Fibroblast of the conjunctiva (primary cell): ENCODE measurements at regions not wholly inside any gene's neighbourhood (a gene's known extent, or its start where the extent isn't known, plus 50 kb on each side); places are given as distances from the start of the nearest gene placed in this dataset.
"Not testable (repeated sequence)": the region's sequence is repeated elsewhere in the genome, so short reads cannot be mapped to it uniquely, and the experiment has no call there.

Source experiments
- DNase-seq: peaks from one replicate; pipeline ENCODE4 v3.0.0-alpha.2; 2010; ENCODE audit warnings: low read depth

- no peak for DNase-seq
Observed at GRCh38 chr10:53430974-53431373, 658.4 kb upstream of the MBL2 start.

DNA sequence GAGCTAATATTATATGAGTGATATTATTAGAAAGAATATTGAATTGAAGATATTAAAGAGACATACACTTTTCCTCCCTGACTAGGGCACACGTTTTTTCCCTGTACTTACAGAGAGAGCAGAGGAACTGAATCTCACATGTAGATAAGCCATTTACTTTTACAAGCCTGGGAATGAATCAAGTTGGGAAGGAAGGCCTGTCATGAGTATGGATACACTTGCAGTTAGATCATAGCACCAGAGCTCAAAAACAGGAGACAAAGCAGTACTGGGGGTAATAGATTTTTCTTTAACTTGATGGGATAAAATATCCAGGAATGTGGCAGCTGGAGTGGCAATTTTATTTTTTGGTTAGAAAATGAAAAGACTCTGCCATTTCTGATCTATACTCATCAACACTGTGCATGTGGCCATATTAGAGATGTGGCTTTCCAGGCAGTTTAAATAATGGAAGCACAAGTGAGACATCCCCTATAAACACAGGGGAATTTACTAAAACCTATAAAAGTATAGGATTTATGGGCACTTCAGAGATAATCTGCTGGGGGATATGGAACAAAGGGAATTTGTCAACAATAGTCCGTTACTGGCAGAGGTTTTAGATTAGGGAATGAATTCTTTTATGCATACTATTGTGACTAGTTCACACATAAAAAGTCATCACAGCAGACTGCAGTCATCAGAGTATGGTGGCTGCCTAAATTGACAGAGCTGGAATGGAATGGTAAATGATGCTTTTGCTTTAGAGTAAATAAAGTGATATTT lies 657.7 kb upstream of the MBL2 start:
- DNase-seq, result no peak

DNA sequence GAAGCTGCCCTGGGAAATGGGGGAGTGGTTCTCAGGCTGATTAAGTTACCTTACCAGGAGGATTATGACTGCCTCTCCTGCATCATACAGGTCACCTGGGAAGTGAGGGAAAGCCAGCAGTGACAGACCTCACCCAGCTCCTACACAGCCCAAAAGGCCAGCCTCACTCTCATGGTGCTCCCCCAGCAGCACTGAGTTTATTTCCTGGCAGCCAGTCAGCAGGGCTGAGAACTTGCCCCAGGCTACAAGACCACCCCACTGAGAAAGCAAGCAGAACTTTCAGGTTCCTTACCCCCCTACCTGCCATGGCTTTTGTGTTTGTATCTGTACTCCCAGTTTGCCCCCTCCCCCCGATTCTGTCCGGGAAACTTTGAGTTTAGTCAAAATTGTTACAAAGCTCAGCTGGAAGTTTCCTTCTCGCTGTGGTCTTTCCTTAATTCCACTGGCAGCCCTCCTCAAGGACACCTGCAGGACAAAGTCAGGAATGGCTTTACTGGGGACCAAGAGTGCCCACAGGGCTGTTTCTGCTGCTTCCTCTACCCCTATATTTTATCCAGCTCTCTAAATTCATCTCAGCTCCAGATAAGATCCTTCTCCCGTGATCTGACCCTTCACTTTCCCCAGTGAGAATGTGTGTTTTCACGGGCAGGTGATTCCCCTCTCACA lies 649.8 kb upstream of the MBL2 start:
- no peak for DNase-seq

- DNase-seq, result no peak
Observed at GRCh38 chr10:53412651-53413050, 640.1 kb upstream of the MBL2 start.

- no peak for DNase-seq
Observed at GRCh38 chr10:53406532-53406931, 633.9 kb upstream of the MBL2 start.

DNA sequence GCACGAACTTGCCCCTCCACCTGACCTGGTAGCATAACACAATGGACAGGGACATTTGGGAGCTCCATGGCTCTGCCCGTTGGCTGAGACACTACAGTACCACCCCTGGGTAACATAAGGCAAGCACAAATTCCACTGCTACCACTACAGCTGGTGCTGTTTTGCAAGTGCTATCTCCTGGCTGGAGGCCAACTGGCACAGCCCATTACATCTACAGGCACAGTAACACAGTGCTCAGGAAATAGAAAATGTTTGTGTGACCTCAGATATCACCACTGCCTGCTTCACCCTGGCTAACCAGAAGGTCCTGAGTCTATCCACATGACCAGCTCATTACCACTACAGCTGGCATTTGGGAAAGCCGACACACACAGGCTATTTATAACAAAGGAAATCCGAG lies 631.1 kb upstream of the MBL2 start:
- DNase-seq, result no peak

- DNase-seq, result no peak
Observed at GRCh38 chr10:53402594-53402993, 630.0 kb upstream of the MBL2 start.

- DNase-seq, result no peak
Observed at GRCh38 chr10:53401536-53401935, 629.0 kb upstream of the MBL2 start.

DNA sequence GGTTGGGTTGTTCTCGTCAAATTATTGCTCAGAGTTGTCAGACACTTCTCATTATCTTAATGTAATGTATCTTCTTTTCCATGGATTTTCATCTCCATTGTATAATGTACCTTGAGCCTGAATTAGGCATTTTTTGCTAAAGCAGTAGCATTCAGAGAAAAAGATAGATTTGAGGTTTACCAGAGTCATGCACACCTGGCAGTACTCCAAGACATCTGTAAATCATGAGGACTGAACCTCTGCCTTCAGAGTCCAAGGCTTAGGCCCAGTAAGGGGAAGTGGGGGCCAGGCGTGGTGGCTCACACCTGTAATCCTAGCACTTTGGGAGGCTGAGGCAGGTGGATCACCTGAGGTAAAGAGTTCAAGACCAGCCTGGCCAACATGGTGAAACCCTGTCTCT lies 624.3 kb upstream of the MBL2 start:
- DNase-seq, result no peak

DNA sequence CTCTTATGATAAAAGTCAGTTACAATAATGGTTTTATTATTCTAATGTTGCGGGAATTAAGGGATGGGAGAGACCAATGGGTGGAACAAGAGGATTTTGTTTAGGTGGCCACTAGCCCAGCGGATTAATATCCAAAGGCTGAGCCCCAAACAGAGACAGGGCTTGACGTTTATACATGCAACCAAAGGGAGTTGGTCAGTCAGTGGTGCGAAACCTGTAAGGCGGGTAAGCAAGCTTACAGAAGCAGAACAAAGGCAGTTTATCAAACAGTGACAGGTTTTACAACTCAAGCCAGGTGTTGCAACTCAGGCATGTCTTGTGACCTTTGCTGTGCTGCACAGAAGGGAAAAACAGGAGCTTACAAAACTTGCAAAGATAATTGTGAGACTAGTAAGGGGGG lies 622.9 kb upstream of the MBL2 start:
- no peak for DNase-seq

DNA sequence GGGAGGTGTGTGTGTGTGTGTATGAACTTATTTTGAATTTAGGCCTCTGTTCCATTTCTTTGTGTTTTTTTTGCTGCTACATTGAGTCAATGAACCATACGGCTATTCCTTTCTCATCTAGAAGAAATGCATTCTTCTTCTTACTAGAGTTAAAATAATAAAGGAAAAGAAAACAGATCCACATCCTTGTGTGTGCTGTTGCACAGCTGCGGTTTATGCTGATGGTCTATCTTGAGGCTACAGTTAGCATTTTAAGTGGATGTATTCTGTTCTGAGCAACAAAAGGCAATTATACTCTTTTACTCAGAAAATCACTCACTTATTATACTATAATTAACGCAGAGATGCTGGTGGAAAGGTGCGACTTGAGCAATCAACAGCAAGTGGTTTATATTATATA lies 615.0 kb upstream of the MBL2 start:
- DNase-seq, result no peak

DNA sequence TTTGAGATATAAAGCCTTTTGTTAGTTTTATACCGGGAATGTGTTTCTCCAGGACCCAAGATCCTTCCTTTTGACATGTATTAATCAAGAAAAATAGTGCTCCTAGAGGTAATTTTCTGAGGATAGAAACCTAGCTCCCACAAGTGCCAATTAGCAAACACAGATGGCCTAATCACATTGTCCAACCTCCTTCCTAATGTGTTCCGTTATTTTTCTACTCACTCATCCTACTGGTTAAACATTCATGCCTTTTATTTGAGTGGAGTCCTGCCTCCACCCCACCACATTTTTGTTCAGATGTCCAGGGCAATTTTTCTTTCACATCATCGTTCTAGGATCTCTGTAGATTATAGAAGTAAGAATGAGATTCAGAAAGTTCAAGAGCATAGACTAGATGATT lies 610.0 kb upstream of the MBL2 start:
- DNase-seq, result no peak

GRCh38 chr10:53379956-53380355 lies 607.4 kb upstream of the MBL2 start:
- DNase-seq, result no peak

DNA sequence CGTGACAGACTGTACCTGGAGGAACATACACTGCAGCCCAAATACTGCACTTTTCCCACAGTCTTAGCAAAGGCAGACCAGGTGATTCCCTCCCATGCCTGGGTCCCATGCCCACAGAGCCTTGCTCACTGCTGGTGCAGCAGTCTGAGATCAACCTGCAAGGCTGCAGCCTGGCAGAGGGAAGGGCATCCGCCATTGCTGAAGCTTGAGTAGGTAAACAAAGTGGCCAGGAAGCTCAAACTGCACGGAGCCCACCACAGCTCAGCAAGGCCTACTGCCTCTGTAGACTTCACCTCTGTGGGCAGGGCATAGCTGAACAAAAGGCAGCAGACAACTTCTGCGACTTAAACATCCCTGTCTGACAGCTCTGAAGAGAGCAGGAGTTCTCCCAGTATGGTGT lies 597.8 kb upstream of the MBL2 start:
- no peak for DNase-seq

DNA sequence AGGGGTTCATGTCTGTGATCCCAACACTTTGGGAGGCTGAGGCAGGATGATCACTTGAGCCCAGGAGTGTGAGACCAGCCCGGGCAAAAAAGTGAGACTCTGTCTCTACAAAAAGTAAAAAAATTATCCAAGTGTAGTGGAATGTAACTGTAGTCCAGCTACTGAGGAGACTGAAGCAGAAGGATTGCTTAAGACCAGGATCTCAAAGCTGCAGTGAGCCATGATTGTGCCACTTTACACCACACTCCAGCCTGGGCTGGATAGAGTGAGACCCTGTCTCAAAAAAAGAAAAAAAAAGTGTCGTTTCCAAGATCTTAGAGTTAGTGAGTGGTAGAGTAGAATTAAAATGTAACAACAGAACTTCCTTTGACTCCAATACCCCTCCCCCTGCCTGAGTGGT lies 589.4 kb upstream of the MBL2 start:
- DNase-seq, result no peak

DNA sequence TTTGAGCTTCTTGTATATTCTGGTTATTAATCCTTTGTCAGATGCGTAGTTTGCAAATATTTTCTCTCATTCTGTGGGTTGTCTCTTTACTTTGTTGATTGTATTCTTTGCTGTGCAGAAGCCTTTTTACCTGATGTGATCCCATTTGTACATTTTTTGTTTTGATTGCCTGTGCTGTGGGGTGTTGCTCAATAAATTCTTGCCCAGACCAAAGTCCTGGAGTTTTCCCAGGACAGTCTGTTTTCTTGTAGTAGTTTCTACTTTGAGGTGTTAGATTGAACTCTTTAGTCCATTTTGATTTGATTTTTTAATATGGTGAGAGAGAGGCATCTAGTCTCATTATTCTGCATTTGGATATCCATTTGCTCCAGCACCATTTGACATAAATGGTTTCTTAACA lies 588.7 kb upstream of the MBL2 start:
- no peak for DNase-seq

DNA sequence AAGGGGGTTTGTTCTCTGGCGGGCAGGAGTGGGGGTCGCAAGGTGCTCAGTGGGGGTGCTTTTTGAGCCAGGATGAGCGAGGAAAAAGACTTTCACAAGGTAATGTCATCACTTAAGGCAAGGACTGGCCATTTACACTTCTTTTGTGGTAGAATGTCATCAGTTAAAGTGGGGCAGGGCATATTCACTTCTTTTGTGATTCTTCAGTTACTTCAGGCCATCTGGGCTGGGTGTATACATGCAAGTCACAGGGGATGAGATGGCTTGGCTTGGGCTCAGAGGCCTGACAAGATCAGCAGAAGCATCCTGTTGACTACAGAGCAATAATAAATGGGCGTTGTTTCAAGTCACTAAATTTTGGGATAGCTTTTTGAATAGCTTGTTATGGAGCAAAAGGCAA lies 586.4 kb upstream of the MBL2 start:
- not testable (repeated sequence) for DNase-seq

DNA sequence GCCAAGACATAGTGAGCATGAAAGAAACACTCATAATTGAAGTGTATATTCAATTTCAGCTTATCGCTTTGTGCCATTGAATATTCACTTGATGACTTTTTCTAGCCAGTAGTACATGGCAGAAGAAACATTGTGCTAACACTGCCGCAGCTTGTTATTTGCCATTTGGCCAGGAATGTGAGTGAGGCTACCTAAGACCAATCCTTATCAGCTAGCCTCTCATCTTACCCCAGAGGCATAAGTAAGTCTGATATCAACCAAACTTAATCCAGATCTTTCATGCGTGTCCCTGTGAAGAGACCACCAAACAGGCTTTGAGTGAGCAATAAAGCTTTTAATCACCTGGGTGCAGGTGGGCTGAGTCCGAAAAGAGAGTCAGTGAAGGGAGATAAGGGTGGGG lies 586.0 kb upstream of the MBL2 start:
- no peak for DNase-seq

DNA sequence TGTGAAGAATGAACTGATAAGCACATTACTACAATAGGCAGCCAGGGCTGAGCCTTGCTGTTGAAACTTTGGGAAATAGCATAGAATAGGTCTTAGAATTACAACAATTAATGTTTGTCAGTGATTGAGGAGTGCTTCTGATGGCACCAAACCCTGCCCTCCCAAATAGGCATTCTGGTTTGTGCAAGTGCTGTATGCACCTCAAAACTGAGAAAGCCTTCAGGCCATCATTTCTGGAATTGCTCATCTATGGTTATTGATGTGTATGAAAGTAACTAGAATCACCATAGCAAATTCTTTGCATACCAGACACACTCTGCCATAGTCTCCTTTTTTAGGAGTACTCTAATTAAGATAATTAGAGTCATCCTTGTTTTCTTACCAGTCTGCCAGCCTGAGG lies 585.0 kb upstream of the MBL2 start:
- DNase-seq, result no peak

DNA sequence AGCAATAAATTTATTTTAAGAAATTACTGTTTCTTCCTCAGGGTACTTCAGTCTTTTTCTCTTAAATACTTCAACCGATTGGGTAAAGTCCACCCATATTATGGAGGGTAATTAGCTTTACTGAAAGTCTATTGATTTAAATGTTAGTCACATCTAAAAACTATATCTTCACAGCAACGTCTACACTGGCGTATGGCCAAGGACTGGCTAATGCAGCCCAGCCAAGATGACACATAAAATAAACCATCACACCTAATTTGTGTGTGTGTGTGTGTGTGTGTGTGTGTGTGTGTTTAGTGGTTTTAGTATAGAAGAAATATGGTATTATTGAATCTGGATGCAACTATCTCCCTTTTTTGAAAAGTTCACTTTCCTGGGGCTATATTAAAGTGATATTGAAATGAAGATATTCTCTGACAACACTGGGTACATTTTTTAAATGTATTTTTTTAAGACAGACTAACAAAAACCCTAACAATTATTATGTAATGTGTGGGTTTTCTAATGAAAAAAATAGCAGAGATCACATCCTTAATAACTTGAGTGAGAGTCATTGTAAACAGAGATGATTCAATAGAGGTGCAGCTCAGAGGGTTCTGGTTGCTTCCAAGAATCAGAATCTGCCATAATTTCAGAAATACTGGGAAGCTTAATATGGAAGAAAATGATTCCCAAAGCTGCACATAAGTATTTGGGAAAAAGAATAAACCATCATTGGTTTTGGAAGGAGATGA lies 584.2 kb upstream of the MBL2 start:
- DNase-seq, result no peak

DNA sequence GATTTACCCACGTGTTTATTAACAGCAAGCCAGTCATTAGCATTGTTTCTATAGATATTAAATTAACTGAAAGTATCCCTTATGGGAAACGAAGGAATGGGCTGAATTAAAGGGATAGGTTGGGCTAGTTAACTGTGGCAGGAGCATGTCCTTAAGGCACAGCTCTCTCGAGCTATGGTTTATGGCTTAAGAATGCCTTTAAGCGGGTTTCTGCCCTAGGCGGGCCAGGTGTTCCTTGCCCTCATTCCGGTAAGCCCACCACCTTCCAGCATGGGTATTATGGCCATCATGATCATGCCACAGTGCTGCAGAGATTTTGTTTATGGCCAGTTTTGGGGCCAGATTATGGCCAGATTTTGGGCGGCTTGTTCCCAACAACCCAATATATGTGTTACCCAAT lies 569.9 kb upstream of the MBL2 start:
- DNase-seq, result not testable (repeated sequence)

DNA sequence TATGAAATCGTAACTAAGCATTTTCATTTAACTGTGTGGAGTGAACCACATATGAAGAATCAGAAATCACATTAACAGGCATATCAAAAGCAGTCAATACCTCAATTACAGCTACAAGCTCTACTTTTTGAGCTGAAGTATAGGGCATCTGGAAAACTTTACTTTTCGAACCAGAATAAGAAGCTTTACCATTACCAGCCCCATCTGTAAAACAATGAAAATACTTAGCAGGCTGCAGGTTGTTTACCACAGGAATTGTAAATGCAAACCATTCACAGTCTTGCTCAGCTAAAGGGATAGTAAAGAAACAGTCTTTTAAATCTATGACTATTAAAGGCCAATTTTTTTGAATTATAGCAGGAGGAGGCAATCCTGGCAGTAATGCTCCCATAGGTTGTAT lies 565.6 kb upstream of the MBL2 start:
- not testable (repeated sequence) for DNase-seq

GRCh38 chr10:53335803-53336422 lies 563.3 kb upstream of the MBL2 start:
- not testable (repeated sequence) for DNase-seq
